Fibroblast of skin of right quadriceps (primary cell): ENCODE measurements at regions not wholly inside any gene's neighbourhood (a gene's known extent, or its start where the extent isn't known, plus 50 kb on each side); places are given as distances from the start of the nearest gene placed in this dataset.
"Not testable (repeated sequence)": the region's sequence is repeated elsewhere in the genome, so short reads cannot be mapped to it uniquely, and the experiment has no call there.

Source experiments
- DNase-seq: peaks from one replicate; pipeline ENCODE4 v3.0.0-alpha.2; 2013

GRCh38 chr13:52929846-52930245 lies 81.4 kb upstream of the PCDH8 start:
- DNase-seq = no peak

- DNase-seq = no peak
These were observed 78.5 kb upstream of the PCDH8 start for GRCh38 chr13:52926971-52927370.

DNA sequence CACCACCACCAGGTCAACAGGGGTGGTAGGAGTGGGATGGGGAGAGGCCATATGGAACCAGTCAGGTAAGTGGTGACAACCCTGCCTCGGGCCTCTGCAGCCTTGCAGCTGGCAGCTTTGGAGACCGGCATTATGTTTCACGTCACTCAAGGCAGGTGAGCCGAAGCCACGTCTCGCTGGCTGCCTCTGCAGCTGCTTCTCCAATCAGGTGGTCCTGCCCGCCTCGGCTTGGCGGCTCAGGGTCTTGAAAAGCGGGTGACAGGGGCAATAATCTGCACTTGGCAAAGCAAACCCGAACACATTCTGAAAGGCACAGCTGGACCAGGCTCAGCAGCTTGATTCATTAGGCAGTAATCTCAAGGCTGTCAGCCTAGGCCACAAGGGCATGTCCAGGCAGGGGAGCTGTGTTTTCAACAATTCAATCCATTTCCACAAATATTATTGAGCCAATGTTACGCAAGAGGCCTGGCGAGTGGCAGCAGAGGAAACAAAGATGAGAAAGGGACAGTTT lies 77.4 kb upstream of the PCDH8 start:
- no peak for DNase-seq

- no peak for DNase-seq
These were observed 76.8 kb upstream of the PCDH8 start for GRCh38 chr13:52925251-52925650.

GRCh38 chr13:52924289-52925148 lies 76.1 kb upstream of the PCDH8 start:
- no peak for DNase-seq

DNA sequence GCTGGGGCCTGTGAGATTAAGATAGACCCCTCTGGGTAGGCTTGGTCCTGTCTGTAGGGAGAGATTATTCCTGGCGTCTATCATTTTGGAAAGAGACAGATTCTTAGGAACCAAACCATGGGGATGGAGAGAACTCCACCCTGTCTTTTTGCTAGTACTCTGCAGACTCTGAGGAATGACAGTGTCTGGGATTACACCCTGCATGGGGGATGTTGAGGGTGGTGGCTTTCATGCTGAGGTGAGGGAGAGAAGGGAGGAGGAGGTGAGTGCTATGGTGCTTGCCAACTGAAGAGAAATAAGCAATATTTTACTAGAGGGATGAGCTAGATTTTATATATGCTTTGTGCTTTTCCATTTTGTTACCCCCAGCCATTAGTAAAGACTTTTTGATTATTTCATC lies 74.5 kb upstream of the PCDH8 start:
- DNase-seq = no peak

DNA sequence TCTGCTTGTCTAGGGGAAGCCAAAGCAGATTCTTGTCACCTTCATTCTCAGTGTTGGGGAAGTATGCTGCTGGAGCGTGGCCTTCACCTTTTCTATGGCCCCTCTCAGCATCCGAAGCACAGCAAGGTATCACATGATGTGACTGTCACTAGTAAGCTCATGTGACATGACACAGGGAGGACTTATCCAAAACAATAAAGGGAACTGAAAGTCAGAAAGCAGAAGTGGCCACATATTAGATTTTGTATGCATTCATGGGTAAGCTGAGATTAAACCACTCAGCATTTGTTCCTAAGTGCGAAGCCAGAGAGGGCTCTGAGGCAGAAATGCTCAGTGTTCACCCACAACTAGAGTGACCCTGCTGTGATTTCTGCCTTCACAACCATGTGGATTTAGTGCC lies 72.8 kb upstream of the PCDH8 start:
- no peak for DNase-seq

DNA sequence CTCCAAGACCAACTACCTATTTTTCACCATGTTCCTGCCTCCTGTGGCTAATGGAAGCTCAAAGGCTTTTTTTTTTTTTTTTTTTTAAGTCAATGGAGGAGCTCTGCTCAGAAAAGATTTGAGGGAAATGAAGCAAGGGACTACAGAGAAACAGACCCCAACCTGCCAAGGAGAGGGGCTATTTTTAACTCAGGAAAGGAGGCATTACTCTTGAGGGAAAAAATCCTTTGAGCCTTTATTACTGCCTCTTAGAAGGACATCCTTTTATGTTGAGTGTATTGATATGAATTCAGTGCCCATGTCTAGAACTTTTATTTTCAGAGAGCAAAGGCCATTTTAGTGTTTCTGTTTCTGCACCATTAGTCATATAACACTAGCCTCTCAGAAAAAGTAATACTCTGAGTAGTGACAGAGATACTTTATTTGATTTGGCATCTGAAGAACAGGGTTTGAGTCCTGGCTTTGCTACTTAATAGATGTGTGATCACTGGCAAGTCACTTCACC lies 68.1 kb upstream of the PCDH8 start:
- DNase-seq = no peak

DNA sequence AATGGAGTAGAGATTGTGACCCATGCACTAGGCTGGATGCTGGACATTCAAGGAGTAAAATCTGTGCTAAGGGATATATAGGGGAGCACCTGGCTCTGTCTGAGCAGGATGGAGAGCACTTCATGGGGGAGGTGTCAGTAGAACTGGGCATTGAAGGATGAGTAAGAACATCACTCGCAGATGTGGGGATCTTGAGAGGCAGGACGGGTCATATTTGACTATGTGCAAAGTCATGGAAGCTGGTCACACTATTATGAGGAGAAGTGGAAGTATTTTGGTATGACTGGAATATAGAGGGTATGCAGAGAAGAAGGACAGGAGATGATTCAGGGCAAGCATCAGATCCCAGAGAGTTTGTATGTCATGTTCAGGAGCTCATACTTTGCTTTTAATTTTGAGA lies 62.9 kb upstream of the PCDH8 start:
- DNase-seq = no peak

- DNase-seq = not testable (repeated sequence)
These were observed 61.9 kb upstream of the PCDH8 start for GRCh38 chr13:52910318-52910717.

- no peak for DNase-seq
These were observed 57.9 kb upstream of the PCDH8 start for GRCh38 chr13:52906122-52906903.

DNA sequence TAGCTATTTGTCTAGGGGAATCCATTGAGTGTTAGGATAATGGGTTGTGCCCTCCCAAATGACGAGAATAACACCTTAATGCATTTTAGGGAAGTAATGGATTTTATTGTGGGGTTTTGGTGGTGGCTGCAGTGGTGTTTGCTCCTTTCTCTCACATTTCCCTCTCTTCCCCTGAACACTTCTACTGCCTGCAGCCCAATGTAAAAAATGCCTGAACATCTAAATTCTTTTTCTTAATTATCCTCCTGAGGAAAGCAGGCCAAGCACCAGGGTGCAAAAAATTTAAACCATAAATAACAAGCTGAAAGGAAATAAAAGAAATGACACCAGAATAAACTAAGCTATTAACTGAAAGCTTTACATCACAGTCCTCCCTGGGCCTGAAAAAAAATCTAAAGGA lies 57.3 kb upstream of the PCDH8 start:
- no peak for DNase-seq

- no peak for DNase-seq
These were observed 54.9 kb upstream of the PCDH8 start for GRCh38 chr13:52903320-52903719.

DNA sequence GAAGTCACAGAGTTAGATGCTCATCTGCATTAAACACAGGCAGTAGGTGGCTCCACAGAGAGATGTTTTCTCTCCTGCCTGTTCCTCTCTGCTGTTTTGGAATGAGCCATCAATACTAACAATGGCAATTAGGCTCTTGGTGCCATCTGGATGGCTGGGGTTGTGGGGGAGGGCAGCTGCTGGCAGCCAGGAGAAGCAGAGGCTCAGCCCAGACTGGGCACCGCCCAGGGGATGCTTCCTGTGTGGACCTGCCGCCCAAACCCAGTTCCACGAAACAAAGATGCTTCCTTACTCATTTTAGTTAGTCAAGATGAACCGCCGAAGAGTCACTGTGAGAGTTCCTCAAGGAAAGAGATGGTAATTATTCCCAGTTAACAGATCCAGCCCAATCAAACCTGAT lies 50.8 kb upstream of the PCDH8 start:
- no peak for DNase-seq
